Neural cell (in vitro differentiated cells): ENCODE measurements at regions not wholly inside any gene's neighbourhood (a gene's known extent, or its start where the extent isn't known, plus 50 kb on each side); places are given as distances from the start of the nearest gene placed in this dataset.

Experiments
- H2AFZ ChIP-seq: fragments of 200-600, 300-800 bp; sonication (generic), shearing (Covaris generic); 2 replicates; pipeline ENCODE4 v1.6.0; 2014; ENCODE audit warnings: low read depth, mild to moderate bottlenecking, antibody characterized with exemption, low read length, moderate library complexity
- H3F3A ChIP-seq: fragments of 200-600 bp; shearing (Covaris generic); 2 replicates; pipeline ENCODE4 v1.6.1; 2016; ENCODE audit warnings: mild to moderate bottlenecking, moderate library complexity, mixed read lengths, antibody characterized with exemption, low read length; ENCODE audit not compliant: insufficient read depth, poor library complexity, severe bottlenecking
- H3K27ac ChIP-seq: fragments of 200-600, 300-800 bp; sonication (generic), shearing (Covaris generic); 2 replicates; pipeline ENCODE4 v1.5.1; 2014; ENCODE audit warnings: mild to moderate bottlenecking, low read length, moderate library complexity
- H3K27me3 ChIP-seq: fragments of 300-800, 200-600 bp; sonication (generic), shearing (Covaris generic); 2 replicates; pipeline ENCODE4 v1.6.0; 2014; ENCODE audit warnings: mild to moderate bottlenecking, low read depth, low read length, moderate library complexity; ENCODE audit not compliant: insufficient read depth
- H3K36me3 ChIP-seq: fragments of 300-800, 200-600 bp; sonication (generic), shearing (Covaris generic); 2 replicates; pipeline ENCODE4 v1.5.1; 2014; ENCODE audit warnings: mild to moderate bottlenecking, antibody characterized with exemption, low read length, moderate library complexity; ENCODE audit not compliant: insufficient read depth
- H3K4me2 ChIP-seq: fragments of 300-800, 200-600 bp; sonication (generic), shearing (Covaris generic); 2 replicates; pipeline ENCODE4 v1.6.0; 2014; ENCODE audit warnings: mild to moderate bottlenecking, low read length
- H3K4me3 ChIP-seq: fragments of 300-800, 200-600 bp; sonication (generic), shearing (Covaris generic); 2 replicates; pipeline ENCODE4 v1.5.1; 2014; ENCODE audit warnings: mild to moderate bottlenecking, low read length, moderate library complexity
- H3K79me2 ChIP-seq: fragments of 200-600 bp; shearing (Covaris generic); replicated peaks from 2 replicates; pipeline ENCODE4 v1.6.0; 2014; ENCODE audit warnings: mild to moderate bottlenecking, low read length, moderate library complexity; ENCODE audit not compliant: insufficient read depth
- H3K9ac ChIP-seq: fragments of 300-800, 200-600 bp; sonication (generic), shearing (Covaris generic); 2 replicates; pipeline ENCODE4 v1.6.1; 2016; ENCODE audit warnings: mild to moderate bottlenecking, low read length, mixed read lengths
- H3K9me2 ChIP-seq: fragments of 200-600 bp; shearing (Covaris generic); 2 replicates; pipeline ENCODE4 v1.6.1; 2016; ENCODE audit warnings: mild to moderate bottlenecking, low read length, mixed read lengths; ENCODE audit not compliant: insufficient read depth
- H3K9me3 ChIP-seq: fragments of 200-600, 300-800 bp; sonication (generic), shearing (Covaris generic); 2 replicates; pipeline ENCODE4 v1.6.1; 2016; ENCODE audit warnings: mild to moderate bottlenecking, mixed run types, low read length, moderate library complexity, mixed read lengths
- H4K20me1 ChIP-seq: fragments of 200-600 bp; shearing (Covaris generic); 2 replicates; pipeline ENCODE4 v1.6.1; 2016; ENCODE audit warnings: mild to moderate bottlenecking, mixed run types; ENCODE audit not compliant: insufficient read depth
- EP300 ChIP-seq: fragments of 450-650 bp; conservative IDR thresholded peaks from 2 replicates; pipeline ENCODE4 v1.6.1; 2014; ENCODE audit warnings: antibody characterized with exemption, mild to moderate bottlenecking, moderate library complexity; ENCODE audit not compliant: poor library complexity, severe bottlenecking
- EZH2 ChIP-seq: fragments of 200-600, 300-800 bp; shearing (Covaris generic), sonication (generic); IDR thresholded peaks from 2 replicates; pipeline ENCODE4 v1.6.1; 2014; ENCODE audit warnings: antibody characterized with exemption, low read length, borderline replicate concordance, mild to moderate bottlenecking; ENCODE audit not compliant: insufficient read depth, poor library complexity, severe bottlenecking
- MXI1 ChIP-seq: fragments of 450-650 bp; conservative IDR thresholded peaks from 2 replicates; pipeline ENCODE4 v1.6.1; 2014; ENCODE audit warnings: antibody characterized with exemption, mild to moderate bottlenecking; ENCODE audit not compliant: poor library complexity, severe bottlenecking
- POLR2AphosphoS5 ChIP-seq: IDR thresholded peaks from 2 replicates; pipeline ENCODE4 v1.6.1; 2012
- RAD21 ChIP-seq: fragments of 450-650 bp; conservative IDR thresholded peaks from 2 replicates; pipeline ENCODE4 v1.6.1; 2014; ENCODE audit warnings: antibody characterized with exemption, mild to moderate bottlenecking, moderate library complexity
- SMC3 ChIP-seq: fragments of 450-650 bp; conservative IDR thresholded peaks from 2 replicates; pipeline ENCODE4 v1.6.1; 2014; ENCODE audit warnings: antibody characterized with exemption, mild to moderate bottlenecking, moderate library complexity; ENCODE audit not compliant: poor library complexity
- TAF1 ChIP-seq: IDR thresholded peaks from 2 replicates; pipeline ENCODE4 v1.6.1; 2012; ENCODE audit warnings: low read depth
- TF ChIP-seq, protein P1 (sequence below): IDR thresholded peaks from 2 replicates; pipeline ENCODE4 v1.6.1; 2012; ENCODE audit warnings: borderline replicate concordance
- TF ChIP-seq, protein P2 (sequence below): fragments of 450-650 bp; IDR thresholded peaks from 2 replicates; pipeline ENCODE4 v1.5.1; 2014; ENCODE audit warnings: antibody characterized with exemption, mild to moderate bottlenecking, moderate library complexity; ENCODE audit not compliant: poor library complexity, severe bottlenecking

DNA sequence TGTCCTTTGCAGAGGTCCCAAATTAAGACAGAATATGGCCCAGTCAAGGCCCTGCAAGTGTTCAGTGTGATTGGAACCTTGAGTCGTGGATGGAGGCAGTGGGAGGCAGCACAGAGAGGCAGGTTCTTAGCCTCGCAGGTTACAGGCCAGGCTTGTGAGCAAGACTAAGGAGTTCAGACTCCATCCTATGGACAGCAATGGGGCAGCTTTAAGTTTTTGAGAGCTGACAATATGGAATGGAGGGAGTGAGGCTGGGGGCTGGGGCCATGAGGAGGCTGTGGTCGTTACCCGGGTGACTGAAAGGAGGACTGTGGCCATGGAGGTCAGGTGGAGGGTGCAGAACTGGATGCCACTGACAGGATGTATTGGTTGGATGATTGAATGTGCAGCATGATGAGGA is 74.1 kb upstream of the PRR23C start:
- TF ChIP-seq, protein P1, sequence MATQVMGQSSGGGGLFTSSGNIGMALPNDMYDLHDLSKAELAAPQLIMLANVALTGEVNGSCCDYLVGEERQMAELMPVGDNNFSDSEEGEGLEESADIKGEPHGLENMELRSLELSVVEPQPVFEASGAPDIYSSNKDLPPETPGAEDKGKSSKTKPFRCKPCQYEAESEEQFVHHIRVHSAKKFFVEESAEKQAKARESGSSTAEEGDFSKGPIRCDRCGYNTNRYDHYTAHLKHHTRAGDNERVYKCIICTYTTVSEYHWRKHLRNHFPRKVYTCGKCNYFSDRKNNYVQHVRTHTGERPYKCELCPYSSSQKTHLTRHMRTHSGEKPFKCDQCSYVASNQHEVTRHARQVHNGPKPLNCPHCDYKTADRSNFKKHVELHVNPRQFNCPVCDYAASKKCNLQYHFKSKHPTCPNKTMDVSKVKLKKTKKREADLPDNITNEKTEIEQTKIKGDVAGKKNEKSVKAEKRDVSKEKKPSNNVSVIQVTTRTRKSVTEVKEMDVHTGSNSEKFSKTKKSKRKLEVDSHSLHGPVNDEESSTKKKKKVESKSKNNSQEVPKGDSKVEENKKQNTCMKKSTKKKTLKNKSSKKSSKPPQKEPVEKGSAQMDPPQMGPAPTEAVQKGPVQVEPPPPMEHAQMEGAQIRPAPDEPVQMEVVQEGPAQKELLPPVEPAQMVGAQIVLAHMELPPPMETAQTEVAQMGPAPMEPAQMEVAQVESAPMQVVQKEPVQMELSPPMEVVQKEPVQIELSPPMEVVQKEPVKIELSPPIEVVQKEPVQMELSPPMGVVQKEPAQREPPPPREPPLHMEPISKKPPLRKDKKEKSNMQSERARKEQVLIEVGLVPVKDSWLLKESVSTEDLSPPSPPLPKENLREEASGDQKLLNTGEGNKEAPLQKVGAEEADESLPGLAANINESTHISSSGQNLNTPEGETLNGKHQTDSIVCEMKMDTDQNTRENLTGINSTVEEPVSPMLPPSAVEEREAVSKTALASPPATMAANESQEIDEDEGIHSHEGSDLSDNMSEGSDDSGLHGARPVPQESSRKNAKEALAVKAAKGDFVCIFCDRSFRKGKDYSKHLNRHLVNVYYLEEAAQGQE = no peak
- TF ChIP-seq, protein P2, sequence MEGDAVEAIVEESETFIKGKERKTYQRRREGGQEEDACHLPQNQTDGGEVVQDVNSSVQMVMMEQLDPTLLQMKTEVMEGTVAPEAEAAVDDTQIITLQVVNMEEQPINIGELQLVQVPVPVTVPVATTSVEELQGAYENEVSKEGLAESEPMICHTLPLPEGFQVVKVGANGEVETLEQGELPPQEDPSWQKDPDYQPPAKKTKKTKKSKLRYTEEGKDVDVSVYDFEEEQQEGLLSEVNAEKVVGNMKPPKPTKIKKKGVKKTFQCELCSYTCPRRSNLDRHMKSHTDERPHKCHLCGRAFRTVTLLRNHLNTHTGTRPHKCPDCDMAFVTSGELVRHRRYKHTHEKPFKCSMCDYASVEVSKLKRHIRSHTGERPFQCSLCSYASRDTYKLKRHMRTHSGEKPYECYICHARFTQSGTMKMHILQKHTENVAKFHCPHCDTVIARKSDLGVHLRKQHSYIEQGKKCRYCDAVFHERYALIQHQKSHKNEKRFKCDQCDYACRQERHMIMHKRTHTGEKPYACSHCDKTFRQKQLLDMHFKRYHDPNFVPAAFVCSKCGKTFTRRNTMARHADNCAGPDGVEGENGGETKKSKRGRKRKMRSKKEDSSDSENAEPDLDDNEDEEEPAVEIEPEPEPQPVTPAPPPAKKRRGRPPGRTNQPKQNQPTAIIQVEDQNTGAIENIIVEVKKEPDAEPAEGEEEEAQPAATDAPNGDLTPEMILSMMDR = no peak
- TF ChIP-seq SMC3 (no peak), MXI1 (no peak), RAD21 (no peak), EZH2 (no peak), EP300 (no peak), TAF1 (no peak), POLR2AphosphoS5 (no peak)
- Histone ChIP-seq H2AFZ (no peak overlapping the region), H3K4me2 (no peak overlapping the region), H3K9me2 (no peaks in the 10 kb centered on the region), H3K27ac (no peak overlapping the region), H3F3A (no peaks in the 10 kb centered on the region), H3K27me3 (no peaks in the 10 kb centered on the region), H3K9ac (no peak overlapping the region), H3K4me3 (no peak overlapping the region), H3K79me2 (no peaks in the 10 kb centered on the region), H3K9me3 (no peaks in the 10 kb centered on the region), H3K36me3 (no peaks in the 10 kb centered on the region), H4K20me1 (no peaks in the 10 kb centered on the region)

DNA sequence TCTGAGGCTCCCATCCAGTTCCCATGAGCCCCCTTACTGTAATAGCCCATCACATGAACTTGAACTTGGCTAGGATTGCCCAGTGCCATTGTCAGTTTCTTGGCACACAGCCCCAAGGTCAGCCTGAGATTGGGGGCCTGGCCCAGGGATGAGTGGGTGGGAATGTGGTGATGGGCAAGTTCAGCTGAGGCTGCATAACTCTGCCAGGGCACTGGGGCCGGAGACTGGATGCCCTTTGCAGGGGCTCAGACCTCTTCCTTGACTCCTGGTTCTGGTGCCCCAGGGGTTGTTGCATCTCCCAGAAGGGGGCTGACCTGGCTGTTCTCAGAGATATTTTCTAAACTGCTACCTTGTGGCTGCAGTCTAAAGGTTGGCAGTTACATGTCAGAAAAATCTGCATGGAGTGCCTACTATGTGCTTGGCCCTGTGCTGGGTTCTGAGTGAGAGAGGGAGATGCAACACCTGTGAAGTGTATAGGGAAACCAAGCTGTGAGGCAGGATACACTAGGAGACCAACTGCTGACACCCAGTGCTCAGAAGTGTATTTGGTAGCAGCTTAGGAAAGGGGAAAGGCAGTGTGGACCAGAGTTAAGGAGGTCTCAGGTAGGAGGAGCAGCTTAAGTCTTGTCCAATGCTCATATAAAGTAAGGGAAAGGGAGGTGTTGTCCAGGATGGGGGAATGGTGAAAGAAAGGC is 74.8 kb upstream of the PRR23C start:
- Histone ChIP-seq H3K4me2 (no peak overlapping the region), H3K27ac (no peak overlapping the region), H4K20me1 (no peaks in the 10 kb centered on the region), H2AFZ (no peak overlapping the region), H3K9me2 (no peaks in the 10 kb centered on the region), H3K9ac (no peak overlapping the region), H3K79me2 (no peaks in the 10 kb centered on the region), H3K9me3 (no peaks in the 10 kb centered on the region), H3K27me3 (no peaks in the 10 kb centered on the region), H3K36me3 (no peaks in the 10 kb centered on the region), H3K4me3 (no peak overlapping the region), H3F3A (no peaks in the 10 kb centered on the region)
- TF ChIP-seq, protein P1 = no peak
- TF ChIP-seq TAF1 = no peak
- no peak for TF ChIP-seq EP300
- no peak for TF ChIP-seq EZH2
- TF ChIP-seq SMC3 = no peak
- TF ChIP-seq RAD21 = no peak
- no peak for TF ChIP-seq MXI1
